PFSK-1 (cell line): ENCODE measurements at regions not wholly inside any gene's neighbourhood (a gene's known extent, or its start where the extent isn't known, plus 50 kb on each side); places are given as distances from the start of the nearest gene placed in this dataset.

Source experiments
- POLR2AphosphoS5 ChIP-seq: IDR thresholded peaks from 2 replicates; pipeline ENCODE4 v1.6.1; 2012; ENCODE audit warnings: low read depth, mild to moderate bottlenecking, control low read depth, low read length, moderate library complexity
- REST ChIP-seq, 2 experiments: IDR thresholded peaks; 2 replicates each; pipeline versions ENCODE4 v1.6.1 to v1.8.0; 2011 to 2012; ENCODE audit warnings: low read depth in 2 of 2, low read length in 2 of 2, control low read depth in 1 of 2, inconsistent platforms in 1 of 2, mild to moderate bottlenecking in 1 of 2, moderate library complexity in 1 of 2; ENCODE audit not compliant: insufficient read depth in 1 of 2
- SIN3A ChIP-seq: IDR thresholded peaks from 2 replicates; pipeline ENCODE4 v1.6.1; 2012; ENCODE audit warnings: mild to moderate bottlenecking, low read length, moderate library complexity, borderline replicate concordance; ENCODE audit not compliant: insufficient read depth
- TAF1 ChIP-seq: IDR thresholded peaks from 2 replicates; pipeline ENCODE4 v1.6.1; 2012; ENCODE audit warnings: low read length, control low read depth, borderline replicate concordance; ENCODE audit not compliant: insufficient read depth

- TF ChIP-seq POLR2AphosphoS5 (no peak), REST (IDR thresholded peaks at IDR 0.05; ENCODE audit: insufficient read depth in 1 of 2, low read depth in 2 of 2, low read length in 2 of 2) (no peak), TAF1 (no peak), SIN3A (no peak)
Measured at GRCh38 chr16:49111351-49111750, 170.3 kb downstream of the CBLN1 start.
